GM19372 (cell line): ENCODE measurements at regions not wholly inside any gene's neighbourhood (a gene's known extent, or its start where the extent isn't known, plus 50 kb on each side); places are given as distances from the start of the nearest gene placed in this dataset.

ENCODE experiments used
- ATAC-seq: cut with Tn5 transposase; IDR thresholded peaks from one replicate; pipeline ENCODE4 v1.9.1; 2021; ENCODE audit warnings: mild to moderate bottlenecking, low read depth, moderate library complexity; ENCODE audit not compliant: unreplicated experiment

- ATAC-seq, result no peak
Measured at GRCh38 chr17:69716556-69716955, 302.1 kb downstream of the MAP2K6 start.

DNA sequence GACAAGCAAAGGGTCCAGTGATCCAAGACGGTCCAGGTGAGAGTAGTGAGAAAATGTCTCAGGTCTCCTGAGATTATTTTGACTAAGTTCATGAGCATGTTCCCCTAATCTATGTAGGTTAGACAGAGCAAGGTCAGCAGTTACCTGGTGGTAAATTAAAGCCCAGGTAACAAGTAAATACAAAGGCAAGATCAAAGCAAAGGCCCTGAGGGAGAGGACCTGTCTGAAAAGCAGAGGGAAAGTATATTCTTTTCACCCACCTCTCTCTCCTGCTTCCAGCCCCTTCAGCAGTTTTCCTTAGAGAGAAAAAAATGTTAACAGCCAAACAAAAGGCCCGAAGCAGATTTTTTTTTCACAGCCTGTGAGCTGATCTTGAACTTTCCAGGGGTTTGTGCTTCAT is 302.7 kb downstream of the MAP2K6 start:
- ATAC-seq, result no peak

- ATAC-seq, result no peak
Measured at GRCh38 chr17:69717819-69718218, 303.3 kb downstream of the MAP2K6 start.

GRCh38 chr17:69719474-69720048 is 305.1 kb downstream of the MAP2K6 start:
- ATAC-seq, result no peak

DNA sequence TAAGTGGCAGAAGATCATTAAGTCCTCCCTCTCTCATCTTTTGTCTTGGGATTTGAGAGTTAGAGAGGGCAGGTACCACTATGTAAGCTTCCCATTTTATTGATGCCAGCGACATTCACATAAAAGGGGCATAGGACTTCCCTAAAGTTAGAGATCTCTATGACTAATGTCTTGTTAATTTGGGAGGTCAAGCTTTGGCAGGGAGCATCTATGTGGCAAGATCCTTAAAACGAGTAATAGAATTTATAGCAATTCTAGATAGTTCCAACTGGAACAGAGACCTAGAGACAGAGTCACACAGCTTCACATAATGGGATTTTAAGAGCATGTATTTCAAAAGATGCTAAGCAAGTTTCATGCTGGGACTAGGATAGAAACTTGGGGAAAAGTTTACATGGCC is 308.0 kb downstream of the MAP2K6 start:
- no peak for ATAC-seq

DNA sequence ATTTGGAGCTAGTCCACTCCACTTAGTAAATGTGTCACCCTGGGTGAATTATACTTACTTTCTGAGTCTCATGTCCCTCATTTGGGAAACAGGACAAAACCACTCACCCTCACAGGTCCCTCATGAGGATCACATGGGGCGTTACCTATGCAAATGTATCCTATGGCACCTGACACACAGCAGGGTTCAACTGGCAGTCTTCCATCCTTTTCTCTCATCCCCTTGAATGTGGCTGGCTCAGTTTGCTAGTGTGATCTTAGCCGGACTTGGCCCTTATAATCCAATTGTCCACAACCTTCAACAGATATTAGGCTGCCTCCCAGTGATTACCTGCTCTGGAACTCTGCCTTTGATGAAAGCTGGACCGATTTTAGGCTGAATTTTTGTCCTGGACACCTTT is 308.8 kb downstream of the MAP2K6 start:
- ATAC-seq, result no peak

GRCh38 chr17:69723741-69724140 is 309.2 kb downstream of the MAP2K6 start:
- no peak for ATAC-seq

GRCh38 chr17:69724238-69724637 is 309.7 kb downstream of the MAP2K6 start:
- ATAC-seq, result no peak

DNA sequence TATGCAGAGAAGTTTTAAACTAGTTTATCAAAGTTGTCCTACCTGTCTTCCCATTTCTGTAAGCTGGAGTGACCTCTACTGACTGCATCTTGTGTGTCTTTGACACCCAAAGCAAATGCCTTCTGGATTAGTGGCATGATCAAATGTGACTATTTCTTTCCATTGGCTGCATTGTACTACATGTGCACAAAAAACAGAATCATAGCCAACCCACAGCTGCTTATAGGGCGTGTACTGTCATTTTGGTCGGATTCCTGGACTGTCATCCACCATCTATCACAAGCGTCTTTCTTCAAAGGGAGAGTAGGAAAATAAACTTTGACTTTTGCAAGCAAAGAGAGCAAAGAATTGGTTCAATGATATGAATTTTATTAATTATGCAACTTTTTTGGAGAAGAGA is 310.6 kb downstream of the MAP2K6 start:
- no peak for ATAC-seq

- no peak for ATAC-seq
Measured at GRCh38 chr17:69728816-69729215, 314.3 kb downstream of the MAP2K6 start.

GRCh38 chr17:69729944-69730343 is 315.4 kb downstream of the MAP2K6 start:
- no peak for ATAC-seq

DNA sequence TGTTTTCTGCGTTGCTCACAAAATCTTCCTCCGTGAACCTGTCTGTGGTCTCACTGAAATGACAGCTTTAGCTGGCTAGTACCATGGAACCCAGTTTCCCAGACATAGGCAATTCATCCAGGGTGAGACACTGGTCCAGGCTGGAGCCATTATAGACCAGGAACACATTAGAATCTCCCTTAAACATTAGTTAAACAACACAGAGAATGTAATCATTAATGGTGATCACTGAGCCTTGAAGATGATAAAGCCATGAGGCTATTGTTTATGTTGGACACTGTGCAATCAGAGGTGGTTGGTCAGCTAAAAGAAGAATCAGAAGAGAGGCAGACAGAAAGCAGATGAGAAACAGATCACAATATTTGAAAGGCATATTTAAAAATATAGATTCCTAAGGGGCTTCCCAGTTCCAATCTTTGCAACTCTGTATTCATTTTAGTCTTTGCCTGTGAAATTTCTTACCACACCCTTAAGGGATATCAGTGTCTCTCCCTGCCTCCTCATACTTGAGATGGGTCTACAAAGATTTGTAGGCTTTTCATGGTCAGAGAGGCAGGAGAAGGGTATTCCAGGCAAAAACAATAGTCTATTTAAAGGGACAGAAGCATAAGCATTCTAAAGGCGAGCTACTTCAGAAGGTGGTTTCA is 317.9 kb downstream of the MAP2K6 start:
- ATAC-seq, result no peak

DNA sequence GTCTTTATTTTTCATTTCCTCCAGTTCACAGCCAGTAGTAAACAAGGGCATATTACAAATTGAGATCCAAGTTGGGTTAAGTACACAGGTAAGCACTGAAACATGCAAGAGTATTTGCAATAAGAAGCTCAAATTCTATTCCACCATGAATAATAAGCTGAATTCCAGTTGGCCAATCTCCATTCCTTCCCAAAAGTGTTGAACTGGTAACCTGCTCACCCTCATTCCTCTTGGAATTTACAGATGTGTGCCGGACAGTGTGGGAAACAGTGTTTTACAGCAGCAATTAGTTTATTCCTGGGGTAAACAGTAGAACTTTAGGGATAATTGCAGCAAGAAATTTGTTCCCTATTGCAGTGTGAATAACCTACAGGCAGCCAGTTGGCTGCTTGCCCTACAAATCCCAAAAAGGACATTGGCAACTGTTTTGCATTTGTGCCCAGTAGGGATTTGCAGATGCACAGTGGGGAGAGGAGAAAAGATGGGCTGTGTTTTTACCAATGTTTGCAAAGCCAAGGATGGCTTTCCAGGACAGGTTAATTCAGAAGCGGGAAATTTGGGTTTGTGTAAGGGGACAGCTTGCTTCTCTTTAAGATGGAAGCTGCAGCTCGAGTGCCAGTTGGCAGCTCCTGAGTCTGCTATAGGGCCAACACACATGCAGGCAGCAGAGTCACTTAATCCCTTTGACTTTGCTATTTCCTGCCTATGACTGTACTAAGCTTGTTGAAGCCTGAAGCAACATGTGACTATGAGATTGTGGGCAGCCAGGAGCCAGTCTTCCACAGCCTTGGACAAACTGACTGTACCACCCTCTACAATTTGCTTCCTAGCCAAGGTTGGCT is 318.9 kb downstream of the MAP2K6 start:
- no peak for ATAC-seq

DNA sequence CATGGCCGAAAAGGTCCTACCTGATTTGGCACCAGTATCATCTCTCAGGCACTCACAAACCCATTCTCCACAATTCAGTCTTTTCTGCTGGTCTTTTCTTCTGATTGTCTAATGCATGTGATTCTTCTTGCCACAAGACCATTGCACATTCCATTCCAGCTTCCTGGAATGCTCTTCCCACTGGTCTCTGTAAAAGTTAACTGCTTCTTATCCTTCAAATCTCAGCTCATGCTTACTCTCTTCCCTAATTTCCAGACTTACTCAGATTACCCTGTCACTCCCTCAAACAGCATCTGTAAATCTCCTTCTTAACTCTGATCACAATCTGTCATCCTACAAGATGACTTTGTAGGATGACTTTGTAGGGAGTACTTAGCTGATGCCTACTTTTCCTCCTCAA is 320.2 kb downstream of the MAP2K6 start:
- ATAC-seq, result no peak

- ATAC-seq, result no peak
Measured at GRCh38 chr17:69735285-69735684, 320.8 kb downstream of the MAP2K6 start.

GRCh38 chr17:69743091-69743490 is 328.6 kb downstream of the MAP2K6 start:
- no peak for ATAC-seq

GRCh38 chr17:69744512-69745070 is 330.1 kb downstream of the MAP2K6 start:
- ATAC-seq, result no peak

DNA sequence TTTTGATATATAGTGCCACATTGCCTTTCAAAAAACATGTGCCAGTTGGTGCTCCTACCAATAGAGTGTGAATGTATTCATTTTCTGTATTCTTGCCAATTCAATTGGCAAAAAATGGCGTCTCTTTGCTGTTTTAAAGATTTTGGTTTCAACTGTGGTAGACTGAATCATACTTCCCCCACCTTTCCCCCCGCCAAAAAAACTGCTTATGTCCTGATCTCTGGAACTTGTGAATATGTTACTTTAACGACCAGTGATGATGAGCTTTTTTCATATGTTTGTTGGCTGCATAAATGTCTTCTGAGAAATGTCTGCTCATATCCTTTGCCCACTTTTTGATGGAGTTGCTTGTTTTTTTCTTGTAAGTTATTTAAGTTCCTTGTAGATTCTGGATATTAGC is 325.1 kb upstream of the KCNJ16 start:
- no peak for ATAC-seq

DNA sequence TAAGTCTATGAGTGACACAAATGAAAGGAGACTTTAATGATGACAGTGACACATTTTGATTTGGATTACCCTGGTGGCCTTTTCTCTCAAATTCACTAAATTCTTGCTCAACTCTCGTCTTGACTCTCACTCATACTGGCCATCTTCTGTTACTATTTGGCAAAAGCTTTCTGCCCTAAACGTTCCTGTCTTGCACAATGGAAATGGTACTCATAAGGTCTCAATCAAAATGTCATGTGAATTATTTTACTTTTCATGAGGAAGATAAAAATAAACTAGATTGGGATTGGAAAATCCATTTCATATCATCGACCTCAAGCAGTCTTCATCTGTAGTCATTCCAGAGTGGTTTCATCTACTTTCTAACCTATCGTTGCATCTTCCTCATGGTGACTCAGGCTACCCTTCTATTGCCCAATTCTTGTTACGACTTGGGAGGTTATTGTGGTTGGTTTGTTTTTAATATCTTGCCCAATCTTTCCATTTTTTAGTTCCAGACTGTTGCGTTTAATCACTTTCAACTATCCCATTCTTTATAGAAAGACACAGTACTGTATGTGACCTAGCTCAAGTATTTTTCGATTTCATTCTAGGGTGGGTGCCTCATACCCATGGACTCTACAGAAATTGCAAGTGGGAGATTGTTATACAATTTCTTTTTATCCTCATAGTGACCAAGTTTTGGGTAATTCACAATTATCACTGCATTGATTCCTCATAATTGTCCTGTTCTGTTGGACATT is 317.2 kb upstream of the KCNJ16 start:
- ATAC-seq, result no peak

- no peak for ATAC-seq
Measured at GRCh38 chr17:69760562-69760961, 314.5 kb upstream of the KCNJ16 start.

DNA sequence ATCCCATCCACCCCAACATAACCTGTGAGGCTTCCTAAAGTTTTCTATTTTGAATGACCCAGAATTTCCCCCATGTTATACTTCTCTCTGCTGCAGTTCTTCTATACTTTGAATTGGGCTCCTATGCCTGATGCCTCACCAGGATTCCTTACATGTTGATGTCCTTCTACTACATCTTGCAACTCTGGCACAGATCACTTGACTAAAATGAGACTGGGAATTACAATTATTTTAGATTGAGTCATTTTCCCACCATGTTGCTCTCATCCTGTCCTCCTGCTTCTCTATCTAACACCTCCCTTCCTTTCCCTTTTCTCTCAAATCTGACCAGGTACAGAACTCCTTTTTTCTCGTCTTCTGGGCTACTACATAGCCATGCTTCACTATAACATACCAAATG is 314.0 kb upstream of the KCNJ16 start:
- no peak for ATAC-seq
